NCI-H446 treated with DMSO at 0.1 percent for 48 hours (cell line): ENCODE measurements at regions not wholly inside any gene's neighbourhood (a gene's known extent, or its start where the extent isn't known, plus 50 kb on each side); places are given as distances from the start of the nearest gene placed in this dataset.

Experiments
- DNase-seq: peaks from one replicate; lab custom pipeline; 2025; lab: John Stamatoyannopoulos, UW

GRCh38 chr12:92535961-92536360, 166.8 kb upstream of the PLEKHG7 start:
- no peak for DNase-seq

GRCh38 chr12:92533280-92533890, 169.4 kb upstream of the PLEKHG7 start:
- DNase-seq = no peak

- no peak for DNase-seq
Measured at GRCh38 chr12:92530706-92531105, 172.1 kb upstream of the PLEKHG7 start.

- DNase-seq = no peak
Measured at GRCh38 chr12:92529944-92530343, 172.8 kb upstream of the PLEKHG7 start.

- DNase-seq = no peak
Measured at GRCh38 chr12:92528586-92528985, 174.2 kb upstream of the PLEKHG7 start.

- DNase-seq = no peak
Measured at GRCh38 chr12:92528097-92528496, 174.7 kb upstream of the PLEKHG7 start.

GRCh38 chr12:92524489-92524888, 178.3 kb upstream of the PLEKHG7 start:
- no peak for DNase-seq

GRCh38 chr12:92520511-92520910, 182.3 kb upstream of the PLEKHG7 start:
- DNase-seq = no peak

- no peak for DNase-seq
Measured at GRCh38 chr12:92519284-92519683, 183.5 kb upstream of the PLEKHG7 start.

GRCh38 chr12:92518071-92518470, 184.7 kb upstream of the PLEKHG7 start:
- DNase-seq = no peak

GRCh38 chr12:92516277-92516600, 186.6 kb upstream of the PLEKHG7 start:
- no peak for DNase-seq

- no peak for DNase-seq
Measured at GRCh38 chr12:92513231-92513730, 189.5 kb upstream of the PLEKHG7 start.

GRCh38 chr12:92511786-92512185, 191.0 kb upstream of the PLEKHG7 start:
- no peak for DNase-seq

GRCh38 chr12:92509156-92509738, 193.5 kb upstream of the PLEKHG7 start:
- DNase-seq = no peak

GRCh38 chr12:92506891-92507290, 195.9 kb upstream of the PLEKHG7 start:
- DNase-seq = no peak

- no peak for DNase-seq
Measured at GRCh38 chr12:92506460-92506859, 196.3 kb upstream of the PLEKHG7 start.

- no peak for DNase-seq
Measured at GRCh38 chr12:92505254-92506231, 197.2 kb upstream of the PLEKHG7 start.

- no peak for DNase-seq
Measured at GRCh38 chr12:92504594-92504981, 198.2 kb upstream of the PLEKHG7 start.

- DNase-seq = peak; percentile 63
Measured at GRCh38 chr12:92503971-92504593, 198.7 kb upstream of the PLEKHG7 start.

GRCh38 chr12:92503029-92503931, 199.5 kb upstream of the PLEKHG7 start:
- no peak for DNase-seq

- no peak for DNase-seq
Measured at GRCh38 chr12:92502417-92503028, 200.3 kb upstream of the PLEKHG7 start.
